ENCODE measurements at regions not wholly inside any gene's neighbourhood (a gene's known extent, or its start where the extent isn't known, plus 50 kb on each side); places are given as distances from the start of the nearest gene placed in this dataset.

DNA sequence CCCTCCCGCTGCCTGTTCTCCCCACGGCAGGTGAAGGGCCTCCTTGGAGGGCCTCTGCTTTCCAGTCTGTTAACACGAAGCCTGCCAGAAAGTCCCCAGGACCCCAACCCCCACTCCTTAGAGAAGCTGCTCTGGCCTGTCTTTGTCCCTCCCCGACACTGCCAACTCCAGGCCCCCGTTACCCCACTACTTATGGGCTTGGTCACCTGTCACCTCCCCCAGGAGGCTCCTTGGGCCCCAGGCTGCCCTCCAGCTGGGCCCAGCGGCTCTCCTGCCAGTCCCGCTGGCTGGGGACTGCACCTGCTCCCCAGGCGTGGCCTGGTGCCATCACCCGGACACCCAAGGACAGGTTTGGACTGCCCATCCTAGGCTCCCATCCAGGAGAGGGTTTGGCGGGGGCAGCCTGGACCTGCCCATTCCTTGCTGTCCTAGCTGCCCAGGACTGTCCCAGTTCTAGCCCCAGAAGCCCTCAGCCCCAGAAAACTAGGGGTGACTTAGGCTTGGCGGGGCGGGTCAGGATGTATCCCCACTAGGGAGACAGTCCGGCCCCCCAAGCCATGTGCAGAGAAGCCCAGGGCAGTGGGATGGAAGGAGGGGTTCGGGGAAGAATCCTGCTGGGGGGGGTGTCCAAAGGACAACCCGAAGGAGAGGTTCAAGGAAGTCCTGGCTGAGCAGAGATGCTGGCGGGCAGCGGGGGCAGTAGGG lies 155.7 kb upstream of the C14orf180 start:
- no peak for TF ChIP-seq EGR1 (IDR thresholded peaks at IDR 0.05; ENCODE audit: low read depth in 2 of 2)
- TF ChIP-seq, protein P1, sequence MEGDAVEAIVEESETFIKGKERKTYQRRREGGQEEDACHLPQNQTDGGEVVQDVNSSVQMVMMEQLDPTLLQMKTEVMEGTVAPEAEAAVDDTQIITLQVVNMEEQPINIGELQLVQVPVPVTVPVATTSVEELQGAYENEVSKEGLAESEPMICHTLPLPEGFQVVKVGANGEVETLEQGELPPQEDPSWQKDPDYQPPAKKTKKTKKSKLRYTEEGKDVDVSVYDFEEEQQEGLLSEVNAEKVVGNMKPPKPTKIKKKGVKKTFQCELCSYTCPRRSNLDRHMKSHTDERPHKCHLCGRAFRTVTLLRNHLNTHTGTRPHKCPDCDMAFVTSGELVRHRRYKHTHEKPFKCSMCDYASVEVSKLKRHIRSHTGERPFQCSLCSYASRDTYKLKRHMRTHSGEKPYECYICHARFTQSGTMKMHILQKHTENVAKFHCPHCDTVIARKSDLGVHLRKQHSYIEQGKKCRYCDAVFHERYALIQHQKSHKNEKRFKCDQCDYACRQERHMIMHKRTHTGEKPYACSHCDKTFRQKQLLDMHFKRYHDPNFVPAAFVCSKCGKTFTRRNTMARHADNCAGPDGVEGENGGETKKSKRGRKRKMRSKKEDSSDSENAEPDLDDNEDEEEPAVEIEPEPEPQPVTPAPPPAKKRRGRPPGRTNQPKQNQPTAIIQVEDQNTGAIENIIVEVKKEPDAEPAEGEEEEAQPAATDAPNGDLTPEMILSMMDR (IDR thresholded peaks at IDR 0.05; ENCODE audit: low read depth, low read length, missing input control) = no peak
- TF ChIP-seq RAD21 (IDR thresholded peaks at IDR 0.05) = no peak
- no peak for TF ChIP-seq JUND (IDR thresholded peaks at IDR 0.05)
- no peak for TF ChIP-seq MAX (IDR thresholded peaks at IDR 0.05)
- no peak for TF ChIP-seq REST (IDR thresholded peaks at IDR 0.05)
- no peak for TF ChIP-seq SP1 (IDR thresholded peaks at IDR 0.05)
- TF ChIP-seq YY1 (IDR thresholded peaks at IDR 0.05) = no peak
- no peak for TF ChIP-seq FOXA1 (IDR thresholded peaks at IDR 0.05)
- TF ChIP-seq GABPA (IDR thresholded peaks at IDR 0.05 in 1 of 2, conservative IDR thresholded peaks at IDR 0.05 in 1 of 2) = no peak
- no peak for TF ChIP-seq TAF1 (conservative IDR thresholded peaks at IDR 0.05)
